B cell (primary cell): ENCODE measurements at regions not wholly inside any gene's neighbourhood (a gene's known extent, or its start where the extent isn't known, plus 50 kb on each side); places are given as distances from the start of the nearest gene placed in this dataset.
A peak's percentile ranks its signal among the peaks of the same experiment; 100 is the strongest.

ENCODE experiments used
- ATAC-seq: fragments of 200-7000 bp; cut with Tn5 transposase; one replicate; pipeline ENCODE4 v1.10.0; 2021; ENCODE audit warnings: low read depth, mild to moderate bottlenecking, moderate number of reproducible peaks, moderate library complexity
- CTCF ChIA-PET: fragments of 350-600 bp; sonication (Branson Sonifier 250); formaldehyde crosslinking; loops from one replicate; lab custom pipeline; 2021; ENCODE audit warnings: antibody characterized with exemption, inconsistent platforms; lab: Charles Lee
- POLR2A ChIA-PET: fragments of 350-600 bp; sonication (Branson Sonifier 250); formaldehyde crosslinking; loops from one replicate; lab custom pipeline; 2021; ENCODE audit warnings: antibody characterized with exemption; lab: Charles Lee
- DNase-seq: peaks from one replicate; pipeline ENCODE4 v3.0.0; 2013
- H2AFZ ChIP-seq: 2 replicates; pipeline ENCODE4 v1.6.1; 2012; ENCODE audit warnings: mild to moderate bottlenecking, low read depth, low read length; ENCODE audit not compliant: insufficient read depth, poor library complexity, severe bottlenecking
- H3K27ac ChIP-seq, 2 donors: 1 replicate in 1 of 2; 2 replicates in 1 of 2; pipeline ENCODE4 v1.5.1; 2012 to 2013; ENCODE audit warnings: low read length in 2 of 2, mild to moderate bottlenecking in 2 of 2, moderate library complexity in 1 of 2
- H3K27me3 ChIP-seq, 4 experiments: fragments of 200-600 bp in 1 of 4; sonication (generic) in 1 of 4; replicated peaks in 1 of 4; 1 replicate in 2 of 4; 2 replicates in 2 of 4; pipeline versions ENCODE4 v1.6.1 to v1.7.0; 2013 to 2016; ENCODE audit warnings: low read length in 3 of 4, mild to moderate bottlenecking in 2 of 4, mixed read lengths in 1 of 4, moderate library complexity in 1 of 4; ENCODE audit not compliant: insufficient read depth in 4 of 4, control insufficient read depth in 3 of 4; ENCODE audit errors: control extremely low read depth in 1 of 4
- H3K36me3 ChIP-seq, 2 experiments: replicated peaks in 1 of 2; 1 replicate in 1 of 2; 2 replicates in 1 of 2; pipeline versions ENCODE4 v1.6.1 to v1.7.1; 2013; ENCODE audit warnings: low read length in 1 of 2; ENCODE audit not compliant: insufficient read depth in 2 of 2, control insufficient read depth in 1 of 2; ENCODE audit errors: control extremely low read depth in 1 of 2, extremely low read depth in 1 of 2
- H3K4me1 ChIP-seq, 2 donors: fragments of 200-600 bp in 1 of 2; sonication (generic) in 1 of 2; 1 replicate in 1 of 2; 2 replicates in 1 of 2; pipeline versions ENCODE4 v1.5.1 to v1.6.1; 2013 to 2017; ENCODE audit warnings: low read length in 2 of 2; ENCODE audit not compliant: control insufficient read depth in 2 of 2, insufficient read depth in 2 of 2
- H3K4me2 ChIP-seq: replicated peaks from 2 replicates; pipeline ENCODE3; 2012; ENCODE audit warnings: mild to moderate bottlenecking, low read depth, low read length; ENCODE audit not compliant: poor library complexity, severe bottlenecking
- H3K4me3 ChIP-seq, 5 experiments: fragments of 200-600 bp in 1 of 5; sonication (generic) in 1 of 5; 1 replicate in 3 of 5; 2 replicates in 2 of 5; pipeline versions ENCODE4 v1.5.1 to v1.7.0; 2011 to 2016; ENCODE audit warnings: low read length in 4 of 5, mild to moderate bottlenecking in 4 of 5, low read depth in 2 of 5, control low read depth in 1 of 5, moderate library complexity in 1 of 5; ENCODE audit not compliant: insufficient read depth in 1 of 5; ENCODE audit errors: control extremely low read depth in 1 of 5, extremely low read depth in 1 of 5
- H3K79me2 ChIP-seq: fragments of 200-600 bp; sonication (generic); one replicate; pipeline ENCODE4 v1.6.0; 2016; ENCODE audit warnings: low read length; ENCODE audit not compliant: control insufficient read depth, insufficient read depth
- H3K9ac ChIP-seq: fragments of 200-600 bp; sonication (generic); 2 replicates; pipeline ENCODE4 v1.6.1; 2017; ENCODE audit warnings: mild to moderate bottlenecking, low read length, moderate library complexity
- H3K9me3 ChIP-seq, 3 donors: one replicate each; pipeline versions ENCODE4 v1.6.1 to v1.7.1; 2013; ENCODE audit warnings: low read length in 2 of 3; ENCODE audit not compliant: control insufficient read depth in 2 of 3, insufficient read depth in 1 of 3; ENCODE audit errors: control extremely low read depth in 1 of 3
- H4K20me1 ChIP-seq: 2 replicates; pipeline ENCODE4 v1.6.0; 2012; ENCODE audit warnings: mild to moderate bottlenecking, low read length; ENCODE audit not compliant: insufficient read depth, control insufficient read depth, poor library complexity, severe bottlenecking
- H3K27ac Mint-ChIP-seq: one replicate; pipeline ENCODE4 v1.8.0; 2021; ENCODE audit warnings: mixed read lengths
- H3K27me3 Mint-ChIP-seq: one replicate; pipeline ENCODE4 v1.8.0; 2021; ENCODE audit warnings: mixed read lengths
- H3K4me1 Mint-ChIP-seq: one replicate; pipeline ENCODE4 v1.8.0; 2021; ENCODE audit warnings: mixed read lengths
- H3K4me3 Mint-ChIP-seq: one replicate; pipeline ENCODE4 v1.8.0; 2021; ENCODE audit warnings: mixed read lengths
- H3K9me3 Mint-ChIP-seq: one replicate; pipeline ENCODE4 v1.8.0; 2022; ENCODE audit warnings: mixed read lengths; ENCODE audit not compliant: insufficient read depth
- CTCF ChIP-seq: fragments of 200-600 bp; IDR thresholded peaks from one replicate; pipeline ENCODE4 v1.8.0; 2022; ENCODE audit warnings: antibody characterized with exemption, mild to moderate bottlenecking
- EZH2 ChIP-seq: IDR thresholded peaks from 2 replicates; pipeline ENCODE4 v1.6.1; 2012; ENCODE audit warnings: borderline replicate concordance, low read depth, mild to moderate bottlenecking, moderate library complexity, low read length; ENCODE audit not compliant: insufficient read depth, poor library complexity, severe bottlenecking
- WGBS: methylation state at CpG from one replicate; pipeline ENCODE4 v1.1.5; 2013; ENCODE audit warnings: missing lambda C conversion rate; ENCODE audit not compliant: insufficient coverage; 5-methylcytosine and 5-hydroxymethylcytosine counted together
- intact Hi-C: fragments of 100-400 bp; cut with micrococcal nuclease; formaldehyde crosslinking; loops from one replicate; pipeline ENCODE4 v1.10.0; 2022

- no peaks in the 10 kb centered on the region for H3K79me2 ChIP-seq
- H3K9me3 Mint-ChIP-seq, result no peaks in the 10 kb centered on the region
- no peaks in the 10 kb centered on the region for H4K20me1 ChIP-seq
- ATAC-seq (no peak), DNase-seq (no peak)
- peak overlapping the region; percentile 37 for H3K27ac Mint-ChIP-seq
- H3K27me3 Mint-ChIP-seq, result peaks cover 12% of the 10 kb centered on the region
- H3K27me3 ChIP-seq, result peaks cover 0 to 5% (median 0%) of the 10 kb centered on the region in 4 experiments
- no peaks in the 10 kb centered on the region for H3K9me3 ChIP-seq
- intact Hi-C loops, result no loop called here
- no peak overlapping the region for H3K4me2 ChIP-seq
- H2AFZ ChIP-seq, result no peak overlapping the region
- ChIA-PET POLR2A (no interaction called here), CTCF (no interaction called here)
- no peaks in the 10 kb centered on the region for H3K36me3 ChIP-seq
- H3K4me1 ChIP-seq, result no peaks in the 10 kb centered on the region
- 81% methylated on average over 9 of the region's 9 CpGs for WGBS
- no peak overlapping the region for H3K27ac ChIP-seq
- H3K4me3 Mint-ChIP-seq, result no peak overlapping the region
- no peak for TF ChIP-seq EZH2
- no peak for TF ChIP-seq CTCF
- no peak overlapping the region for H3K9ac ChIP-seq
- no peaks in the 10 kb centered on the region for H3K4me1 Mint-ChIP-seq
- H3K4me3 ChIP-seq, result no peak overlapping the region
Measured at GRCh38 chr9:134224567-134225093, 60.3 kb upstream of the RNU6ATAC start.

GRCh38 chr9:134225186-134225585, 60.8 kb upstream of the RNU6ATAC start:
- H3K27me3 ChIP-seq, result peaks cover 0 to 10% (median 0%) of the 10 kb centered on the region in 4 experiments
- no peak overlapping the region for H3K4me2 ChIP-seq
- intact Hi-C loops, result no loop called here
- H3K9me3 Mint-ChIP-seq, result no peaks in the 10 kb centered on the region
- H3K79me2 ChIP-seq, result no peaks in the 10 kb centered on the region
- H4K20me1 ChIP-seq, result no peaks in the 10 kb centered on the region
- H3K4me3 Mint-ChIP-seq, result no peak overlapping the region
- H3K4me3 ChIP-seq, result no peak overlapping the region
- 36% methylated on average over 3 of the region's 8 CpGs for WGBS
- no peak for DNase-seq
- no peaks in the 10 kb centered on the region for H3K4me1 Mint-ChIP-seq
- no peak overlapping the region for H3K27ac ChIP-seq
- H3K9me3 ChIP-seq, result no peaks in the 10 kb centered on the region
- H2AFZ ChIP-seq, result no peak overlapping the region
- H3K27me3 Mint-ChIP-seq, result peaks cover 14% of the 10 kb centered on the region
- ChIA-PET CTCF (no interaction called here), POLR2A (no interaction called here)
- H3K36me3 ChIP-seq, result no peaks in the 10 kb centered on the region
- no peak overlapping the region for H3K27ac Mint-ChIP-seq
- no peak for TF ChIP-seq EZH2
- no peak for TF ChIP-seq CTCF
- H3K9ac ChIP-seq, result no peak overlapping the region
- ATAC-seq, result no peak
- no peaks in the 10 kb centered on the region for H3K4me1 ChIP-seq
